ENCODE measurements at regions not wholly inside any gene's neighbourhood (a gene's known extent, or its start where the extent isn't known, plus 50 kb on each side); places are given as distances from the start of the nearest gene placed in this dataset.
"Not testable (repeated sequence)": the region's sequence is repeated elsewhere in the genome, so short reads cannot be mapped to it uniquely, and the experiment has no call there.

- no peak for DNase-seq (ENCODE audit: low read depth in 2 of 2)
Measured at GRCh38 chr2:242004223-242004901, 134.8 kb downstream of the RTP5 start.

- no peak for DNase-seq (ENCODE audit: low read depth in 2 of 2)
Measured at GRCh38 chr2:242004902-242005230, 135.3 kb downstream of the RTP5 start.

GRCh38 chr2:242006091-242006634, 136.6 kb downstream of the RTP5 start:
- DNase-seq (ENCODE audit: low read depth in 2 of 2) = not testable (repeated sequence)

GRCh38 chr2:242008908-242009307, 139.4 kb downstream of the RTP5 start:
- not testable (repeated sequence) for DNase-seq (ENCODE audit: low read depth in 2 of 2)

GRCh38 chr2:242009846-242010245, 140.3 kb downstream of the RTP5 start:
- DNase-seq (ENCODE audit: low read depth in 2 of 2) = not testable (repeated sequence)

GRCh38 chr2:242010252-242011166, 141.0 kb downstream of the RTP5 start:
- DNase-seq (ENCODE audit: low read depth in 2 of 2) = not testable (repeated sequence)

- DNase-seq (ENCODE audit: low read depth in 2 of 2) = no peak
Measured at GRCh38 chr2:242011167-242011513, 141.6 kb downstream of the RTP5 start.

GRCh38 chr2:242011516-242011915, 142.0 kb downstream of the RTP5 start:
- no peak for DNase-seq (ENCODE audit: low read depth in 2 of 2)

GRCh38 chr2:242011991-242012764, 142.6 kb downstream of the RTP5 start:
- DNase-seq (ENCODE audit: low read depth in 2 of 2) = no peak

GRCh38 chr2:242012956-242013764, 143.6 kb downstream of the RTP5 start:
- no peak for DNase-seq (ENCODE audit: low read depth in 2 of 2)

GRCh38 chr2:242013771-242014170, 144.2 kb downstream of the RTP5 start:
- no peak for DNase-seq (ENCODE audit: low read depth in 2 of 2)

- no peak for DNase-seq (ENCODE audit: low read depth in 2 of 2)
Measured at GRCh38 chr2:242015108-242016065, 145.9 kb downstream of the RTP5 start.

- DNase-seq (ENCODE audit: low read depth in 2 of 2) = no peak
Measured at GRCh38 chr2:242017086-242017485, 147.6 kb downstream of the RTP5 start.

- DNase-seq (ENCODE audit: low read depth in 2 of 2) = not testable (repeated sequence)
Measured at GRCh38 chr2:242018416-242018815, 148.9 kb downstream of the RTP5 start.

- no peak for DNase-seq (ENCODE audit: low read depth in 2 of 2)
Measured at GRCh38 chr2:242019344-242019743, 149.8 kb downstream of the RTP5 start.

GRCh38 chr2:242020196-242021004, 150.9 kb downstream of the RTP5 start:
- DNase-seq (ENCODE audit: low read depth in 2 of 2) = no peak

GRCh38 chr2:242022550-242023290, 153.2 kb downstream of the RTP5 start:
- DNase-seq (ENCODE audit: low read depth in 2 of 2) = no peak

- no peak for DNase-seq (ENCODE audit: low read depth in 2 of 2)
Measured at GRCh38 chr2:242024751-242025355, 155.3 kb downstream of the RTP5 start.
